ENCODE measurements at regions not wholly inside any gene's neighbourhood (a gene's known extent, or its start where the extent isn't known, plus 50 kb on each side); places are given as distances from the start of the nearest gene placed in this dataset.

DNA sequence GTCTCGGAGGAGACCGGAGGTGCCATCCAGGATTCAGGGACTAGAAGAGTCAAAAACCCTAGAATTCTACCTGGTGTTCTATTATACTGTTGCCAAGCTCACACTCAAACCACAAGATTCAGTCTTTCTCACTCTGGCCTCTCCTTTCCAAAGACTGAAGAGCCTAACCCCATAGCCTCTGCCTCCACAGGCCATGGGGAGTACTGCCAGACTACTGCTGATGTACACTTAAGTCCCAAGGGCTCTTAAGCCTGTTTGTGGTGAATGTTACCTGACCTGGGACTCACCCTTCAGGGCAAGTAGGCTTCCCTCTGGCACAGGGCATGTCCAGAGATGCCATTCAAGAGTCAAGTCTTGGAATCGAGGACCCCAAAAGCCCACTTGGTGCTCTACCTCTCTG lies 58.9 kb upstream of the IRS4 start:
- TF ChIP-seq CTCF (IDR thresholded peaks at IDR 0.05) (no peak), TCF7L2 (IDR thresholded peaks at IDR 0.05; ENCODE audit: low read depth, low read length) (no peak), POLR2AphosphoS5 (IDR thresholded peaks at IDR 0.05; ENCODE audit: low read depth, low read length) (no peak), SIN3A (IDR thresholded peaks at IDR 0.05; ENCODE audit: borderline replicate concordance, insufficient read depth, low read depth, low read length) (no peak)
- TF ChIP-seq, protein P1, sequence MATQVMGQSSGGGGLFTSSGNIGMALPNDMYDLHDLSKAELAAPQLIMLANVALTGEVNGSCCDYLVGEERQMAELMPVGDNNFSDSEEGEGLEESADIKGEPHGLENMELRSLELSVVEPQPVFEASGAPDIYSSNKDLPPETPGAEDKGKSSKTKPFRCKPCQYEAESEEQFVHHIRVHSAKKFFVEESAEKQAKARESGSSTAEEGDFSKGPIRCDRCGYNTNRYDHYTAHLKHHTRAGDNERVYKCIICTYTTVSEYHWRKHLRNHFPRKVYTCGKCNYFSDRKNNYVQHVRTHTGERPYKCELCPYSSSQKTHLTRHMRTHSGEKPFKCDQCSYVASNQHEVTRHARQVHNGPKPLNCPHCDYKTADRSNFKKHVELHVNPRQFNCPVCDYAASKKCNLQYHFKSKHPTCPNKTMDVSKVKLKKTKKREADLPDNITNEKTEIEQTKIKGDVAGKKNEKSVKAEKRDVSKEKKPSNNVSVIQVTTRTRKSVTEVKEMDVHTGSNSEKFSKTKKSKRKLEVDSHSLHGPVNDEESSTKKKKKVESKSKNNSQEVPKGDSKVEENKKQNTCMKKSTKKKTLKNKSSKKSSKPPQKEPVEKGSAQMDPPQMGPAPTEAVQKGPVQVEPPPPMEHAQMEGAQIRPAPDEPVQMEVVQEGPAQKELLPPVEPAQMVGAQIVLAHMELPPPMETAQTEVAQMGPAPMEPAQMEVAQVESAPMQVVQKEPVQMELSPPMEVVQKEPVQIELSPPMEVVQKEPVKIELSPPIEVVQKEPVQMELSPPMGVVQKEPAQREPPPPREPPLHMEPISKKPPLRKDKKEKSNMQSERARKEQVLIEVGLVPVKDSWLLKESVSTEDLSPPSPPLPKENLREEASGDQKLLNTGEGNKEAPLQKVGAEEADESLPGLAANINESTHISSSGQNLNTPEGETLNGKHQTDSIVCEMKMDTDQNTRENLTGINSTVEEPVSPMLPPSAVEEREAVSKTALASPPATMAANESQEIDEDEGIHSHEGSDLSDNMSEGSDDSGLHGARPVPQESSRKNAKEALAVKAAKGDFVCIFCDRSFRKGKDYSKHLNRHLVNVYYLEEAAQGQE (IDR thresholded peaks at IDR 0.05; ENCODE audit: insufficient read depth in 1 of 2, low read depth in 2 of 2, low read length in 1 of 2), result no peak

All from Panc1 (cell line).